ENCODE measurements at regions not wholly inside any gene's neighbourhood (a gene's known extent, or its start where the extent isn't known, plus 50 kb on each side); places are given as distances from the start of the nearest gene placed in this dataset.

DNA sequence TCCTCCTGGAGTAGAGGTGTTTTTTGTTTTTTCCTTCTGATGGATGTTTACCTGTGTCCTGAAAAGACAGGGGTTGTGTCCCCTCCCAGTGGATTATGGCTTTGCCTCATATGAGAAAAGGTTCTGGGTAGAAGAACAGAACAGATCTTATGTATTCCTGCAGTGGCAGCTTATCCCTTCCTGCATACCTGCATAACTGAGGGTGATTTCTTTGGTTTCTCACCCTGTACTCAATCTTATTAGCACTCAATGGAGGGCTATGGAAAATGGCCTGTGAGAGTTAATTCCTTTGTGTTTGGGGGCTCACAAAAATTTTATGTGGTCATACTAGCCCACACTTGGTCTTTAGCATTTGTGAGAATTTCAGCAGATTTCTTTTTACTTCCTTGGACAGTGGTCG is 482.0 kb upstream of the ONECUT1 start:
- Histone ChIP-seq H2BK20ac (ENCODE audit: low read depth, low read length, poor library complexity, severe bottlenecking) (no peak overlapping the region), H4K8ac (replicated peaks; ENCODE audit: insufficient read length, low read depth, low read length) (no peak overlapping the region), H3K4me1 (ENCODE audit: insufficient read depth, low read length) (no peaks in the 10 kb centered on the region), H3T11ph (ENCODE audit: low read length) (no peak overlapping the region), H3K9me3 (ENCODE audit: control insufficient read depth, low read depth, low read length) (no peaks in the 10 kb centered on the region), H3K56ac (ENCODE audit: insufficient read length, low read depth, low read length) (no peak overlapping the region), H3K27me3 (ENCODE audit: insufficient read depth, low read length) (no peaks in the 10 kb centered on the region), H3K27ac (ENCODE audit: insufficient read length, low read depth, low read length) (no peak overlapping the region), H3K18ac (ENCODE audit: insufficient read length, low read depth, low read length) (no peak overlapping the region), H3K4me2 (ENCODE audit: insufficient read depth, insufficient read length, low read length) (no peak overlapping the region), H4K91ac (ENCODE audit: insufficient read length, low read depth, low read length) (no peak overlapping the region), H3K14ac (ENCODE audit: insufficient read depth, low read length) (no peak overlapping the region), H4K20me1 (ENCODE audit: control insufficient read depth, insufficient read depth, insufficient read length) (no peaks in the 10 kb centered on the region), H2BK12ac (ENCODE audit: insufficient read length, low read depth, low read length) (no peak overlapping the region), H3K23me2 (ENCODE audit: insufficient read length, low read depth, low read length, poor library complexity, severe bottlenecking) (no peaks in the 10 kb centered on the region), H4K5ac (ENCODE audit: insufficient read length, low read depth, low read length) (no peak overlapping the region), H2BK5ac (ENCODE audit: insufficient read length, low read length) (no peak overlapping the region), H3K4ac (ENCODE audit: low read depth, low read length) (no peak overlapping the region), H3K79me2 (ENCODE audit: insufficient read depth, low read length) (no peaks in the 10 kb centered on the region), H2BK120ac (ENCODE audit: low read depth, low read length, poor library complexity, severe bottlenecking) (no peak overlapping the region), H2AFZ (ENCODE audit: low read length) (no peak overlapping the region), H3K79me1 (ENCODE audit: insufficient read depth, low read depth, low read length, poor library complexity, severe bottlenecking) (no peaks in the 10 kb centered on the region), H3K23ac (ENCODE audit: insufficient read length, low read depth, low read length) (no peak overlapping the region), H2AK5ac (ENCODE audit: insufficient read length, low read length) (no peak overlapping the region), H2BK15ac (ENCODE audit: low read depth, low read length) (no peak overlapping the region), H3K9ac (ENCODE audit: extremely low read depth, insufficient read length, low read length) (no peak overlapping the region)
- H3K36me3 Mint-ChIP-seq (ENCODE audit: insufficient read depth in 1 of 3, low read depth in 3 of 3) = no peaks in the 10 kb centered on the region
- no peak overlapping the region for H3K4me3 Mint-ChIP-seq
- no CpG with 5 or more reads among the region's 1 CpG for WGBS (ENCODE audit: extremely low coverage, insufficient read length, low lambda C conversion rate)
- no peaks in the 10 kb centered on the region for H3K9me3 Mint-ChIP-seq
- H3K27me3 Mint-ChIP-seq (ENCODE audit: low read depth) = no peaks in the 10 kb centered on the region
- no peak overlapping the region for H3K27ac Mint-ChIP-seq
- no peak for DNase-seq
- TF ChIP-seq, protein P1, sequence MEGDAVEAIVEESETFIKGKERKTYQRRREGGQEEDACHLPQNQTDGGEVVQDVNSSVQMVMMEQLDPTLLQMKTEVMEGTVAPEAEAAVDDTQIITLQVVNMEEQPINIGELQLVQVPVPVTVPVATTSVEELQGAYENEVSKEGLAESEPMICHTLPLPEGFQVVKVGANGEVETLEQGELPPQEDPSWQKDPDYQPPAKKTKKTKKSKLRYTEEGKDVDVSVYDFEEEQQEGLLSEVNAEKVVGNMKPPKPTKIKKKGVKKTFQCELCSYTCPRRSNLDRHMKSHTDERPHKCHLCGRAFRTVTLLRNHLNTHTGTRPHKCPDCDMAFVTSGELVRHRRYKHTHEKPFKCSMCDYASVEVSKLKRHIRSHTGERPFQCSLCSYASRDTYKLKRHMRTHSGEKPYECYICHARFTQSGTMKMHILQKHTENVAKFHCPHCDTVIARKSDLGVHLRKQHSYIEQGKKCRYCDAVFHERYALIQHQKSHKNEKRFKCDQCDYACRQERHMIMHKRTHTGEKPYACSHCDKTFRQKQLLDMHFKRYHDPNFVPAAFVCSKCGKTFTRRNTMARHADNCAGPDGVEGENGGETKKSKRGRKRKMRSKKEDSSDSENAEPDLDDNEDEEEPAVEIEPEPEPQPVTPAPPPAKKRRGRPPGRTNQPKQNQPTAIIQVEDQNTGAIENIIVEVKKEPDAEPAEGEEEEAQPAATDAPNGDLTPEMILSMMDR (conservative IDR thresholded peaks at IDR 0.05) = no peak
- peaks cover 0 to 12% of the 10 kb centered on the region in 2 experiments for H3K4me1 Mint-ChIP-seq
